ENCODE measurements at regions not wholly inside any gene's neighbourhood (a gene's known extent, or its start where the extent isn't known, plus 50 kb on each side); places are given as distances from the start of the nearest gene placed in this dataset.
A peak's percentile ranks its signal among the peaks of the same experiment; 100 is the strongest.
"Not testable (repeated sequence)": the region's sequence is repeated elsewhere in the genome, so short reads cannot be mapped to it uniquely, and the experiment has no call there.

GRCh38 chr5:177909261-177909660 lies 86.8 kb downstream of the PROP1 start:
- H3K4me3 ChIP-seq; H3K27ac ChIP-seq; DNase-seq; intact Hi-C loops (cut with DNase I); ATAC-seq; H3K4me1 ChIP-seq; H3K36me3 ChIP-seq (replicated peaks in 1 of 2; ENCODE audit: insufficient read depth in 1 of 2, low read depth in 2 of 2); H3K27me3 ChIP-seq; H3K9me3 ChIP-seq: not testable (repeated sequence)
- 57 to 84% methylated on average over 1 to 2 of the region's 2 CpGs for WGBS, 2 donors

GRCh38 chr5:177902806-177903205 lies 93.2 kb downstream of the PROP1 start:
- H3K9me3 ChIP-seq; H3K27ac ChIP-seq; H3K36me3 ChIP-seq (replicated peaks in 1 of 2; ENCODE audit: insufficient read depth in 1 of 2, low read depth in 2 of 2); H3K4me1 ChIP-seq; DNase-seq; intact Hi-C loops (cut with DNase I); H3K27me3 ChIP-seq; H3K4me3 ChIP-seq: not testable (repeated sequence)
- WGBS, 2 donors, result no CpG with 5 or more reads among the region's 3 CpGs
- peak; percentile 53 for ATAC-seq

- WGBS, 2 donors, result 97 to 100% methylated on average over 1 to 3 of the region's 6 CpGs
- H3K36me3 ChIP-seq (replicated peaks in 1 of 2; ENCODE audit: insufficient read depth in 1 of 2, low read depth in 2 of 2); H3K4me3 ChIP-seq; intact Hi-C loops (cut with DNase I); ATAC-seq; H3K4me1 ChIP-seq; H3K9me3 ChIP-seq; H3K27me3 ChIP-seq; H3K27ac ChIP-seq; DNase-seq: not testable (repeated sequence)
Measured at GRCh38 chr5:177900066-177900465, 96.0 kb downstream of the PROP1 start.

DNA sequence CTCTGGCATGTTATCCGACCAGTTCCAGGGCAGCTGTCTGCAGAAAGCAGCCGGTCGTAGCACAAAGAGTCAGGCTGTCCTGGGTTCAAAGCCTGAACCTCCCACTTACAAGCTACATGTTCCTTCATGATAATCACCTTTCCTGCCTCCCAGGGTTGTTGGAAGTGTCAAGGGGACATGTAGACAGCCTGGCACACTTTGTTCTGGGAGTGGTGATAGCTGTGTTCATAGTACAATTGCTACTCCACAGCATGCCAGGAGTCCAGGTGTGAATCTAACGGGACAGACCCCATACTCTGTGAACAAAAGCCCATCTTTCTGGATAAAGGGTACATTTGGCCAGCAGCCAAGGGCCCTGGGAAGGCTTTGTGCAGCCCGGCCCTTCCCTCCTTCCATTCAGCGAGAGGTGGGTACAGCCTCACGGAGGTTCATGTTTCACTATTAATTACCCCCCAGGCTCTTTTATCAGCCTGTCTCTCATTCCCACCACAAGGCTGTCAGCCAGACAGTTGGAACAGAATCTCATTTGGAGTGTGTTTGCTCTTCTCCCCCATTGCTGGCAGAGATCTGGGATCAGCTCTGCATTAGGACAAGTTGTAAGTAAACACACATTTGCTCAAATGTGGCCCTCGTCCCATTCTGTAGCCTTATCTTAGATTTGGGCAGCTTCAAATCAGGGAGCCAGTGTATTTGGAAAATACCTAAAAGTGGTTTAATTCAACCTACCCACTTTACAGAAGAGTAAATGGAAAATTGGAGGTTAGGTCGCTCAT lies 101.2 kb downstream of the PROP1 start:
- H3K4me1 ChIP-seq; H3K9me3 ChIP-seq; H3K4me3 ChIP-seq; H3K36me3 ChIP-seq (replicated peaks in 1 of 2; ENCODE audit: insufficient read depth in 1 of 2, low read depth in 2 of 2); intact Hi-C loops (cut with DNase I); H3K27me3 ChIP-seq; H3K27ac ChIP-seq: not testable (repeated sequence)
- WGBS, 2 donors, result 39% methylated on average over 2 of the region's 9 CpGs; no CpG with 5 or more reads in 1 of the 2 donors
- peak in 1 of 4 donors; percentile 5 for DNase-seq
- peak; percentile 73 for ATAC-seq

DNA sequence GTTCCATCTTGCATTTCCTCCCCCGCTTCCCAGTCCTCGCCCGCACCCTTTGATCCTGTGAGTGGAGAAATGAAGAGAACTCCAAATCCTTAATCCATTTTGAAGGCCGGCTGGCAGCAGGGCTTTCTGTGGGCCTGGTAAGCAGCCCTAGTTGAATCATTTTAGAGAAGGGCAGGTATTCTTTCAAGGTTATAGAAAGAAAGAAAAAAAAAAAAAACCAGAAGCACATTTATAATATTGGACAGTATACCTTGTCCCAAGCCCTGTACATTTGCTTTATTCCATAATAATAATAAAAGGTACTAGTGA lies 103.7 kb downstream of the PROP1 start:
- H3K27me3 ChIP-seq; intact Hi-C loops (cut with DNase I); H3K4me3 ChIP-seq; ATAC-seq; DNase-seq; H3K4me1 ChIP-seq; H3K9me3 ChIP-seq; H3K36me3 ChIP-seq (replicated peaks in 1 of 2; ENCODE audit: insufficient read depth in 1 of 2, low read depth in 2 of 2): not testable (repeated sequence)
- WGBS, 2 donors, result 80 to 95% methylated on average over 4 of the region's 4 CpGs
- peak overlapping the region in 1 of 4 donors; percentile 17 for H3K27ac ChIP-seq

DNA sequence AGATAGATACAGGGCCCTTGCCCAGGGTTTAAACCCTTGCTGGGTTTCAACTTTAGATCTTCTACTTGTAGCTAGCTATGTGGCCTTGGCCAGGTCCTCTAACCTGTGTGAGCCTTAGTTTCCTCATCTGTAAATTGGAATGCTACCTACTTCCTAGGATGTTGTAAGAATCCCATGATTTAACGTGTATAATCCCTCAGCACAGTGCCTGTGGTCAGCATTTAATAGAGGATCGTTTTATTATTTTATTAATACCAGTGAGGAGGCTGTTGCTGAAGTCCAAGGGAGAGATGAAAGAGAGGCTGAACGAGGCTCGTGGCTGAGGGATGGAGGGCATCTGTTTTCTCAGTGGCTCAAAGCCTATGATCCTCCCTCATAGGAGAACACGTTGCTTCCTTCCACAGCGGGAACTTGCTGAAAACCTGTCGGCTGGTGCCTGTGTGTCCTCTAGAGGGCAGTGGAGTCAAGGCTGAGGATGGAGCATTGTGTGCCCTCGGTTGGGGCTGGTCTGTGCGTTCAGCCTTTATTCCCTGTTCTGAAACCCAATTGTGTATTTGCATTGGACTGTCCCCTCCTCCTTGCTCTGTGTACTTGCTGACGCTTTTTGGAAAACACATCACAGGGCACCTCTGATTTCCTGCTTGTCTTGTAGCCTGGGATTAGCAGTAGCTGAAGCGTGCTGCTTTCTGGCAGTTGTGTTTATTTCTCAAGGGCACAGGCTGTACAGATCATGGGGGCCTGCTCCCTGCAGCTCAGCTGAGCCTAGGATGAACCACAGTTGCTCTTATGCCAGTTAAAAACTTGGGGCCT lies 104.3 kb downstream of the PROP1 start:
- ATAC-seq (peak; percentile 85), DNase-seq (peak; percentile 38 to 52 (median 50))
- 9 to 83% methylated on average over 1 to 8 of the region's 11 CpGs for WGBS, 2 donors
- H3K9me3 ChIP-seq; H3K36me3 ChIP-seq (replicated peaks in 1 of 2; ENCODE audit: insufficient read depth in 1 of 2, low read depth in 2 of 2); H3K4me3 ChIP-seq; H3K4me1 ChIP-seq; H3K27me3 ChIP-seq; intact Hi-C loops (cut with DNase I): not testable (repeated sequence)
- TF ChIP-seq CTCF (IDR thresholded peaks at IDR 0.05), result peak in 1 of 7 experiments; percentile 24
- peak overlapping the region in 2 of 4 donors; percentile 17 to 21 for H3K27ac ChIP-seq

GRCh38 chr5:177883295-177883694 lies 100.6 kb upstream of the FAM153A start:
- H3K27me3 ChIP-seq; H3K4me1 ChIP-seq; H3K36me3 ChIP-seq (replicated peaks in 1 of 2; ENCODE audit: insufficient read depth in 1 of 2, low read depth in 2 of 2); H3K4me3 ChIP-seq; H3K9me3 ChIP-seq; intact Hi-C loops (cut with DNase I); H3K27ac ChIP-seq; ATAC-seq; DNase-seq: not testable (repeated sequence)
- 80% methylated on average over 8 of the region's 8 CpGs for WGBS, 2 donors

DNA sequence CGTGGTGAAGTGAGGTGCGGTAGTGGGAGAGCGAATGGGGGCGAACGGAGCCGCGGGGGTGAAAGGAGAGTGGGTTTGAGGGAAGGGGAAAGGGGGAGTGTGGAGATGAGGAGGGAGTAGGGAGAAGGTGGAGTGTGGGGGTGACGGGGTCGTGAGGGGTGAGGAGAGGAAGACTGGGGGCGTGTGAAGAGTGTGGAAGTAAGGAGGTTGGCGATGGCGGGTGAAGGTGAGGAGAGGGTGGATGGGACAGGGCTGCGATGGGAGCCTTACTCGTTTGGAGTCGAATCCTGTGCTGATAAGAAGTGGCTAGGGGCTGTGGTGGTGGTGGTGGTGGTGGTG lies 93.2 kb upstream of the FAM153A start:
- DNase-seq; H3K27ac ChIP-seq; H3K4me1 ChIP-seq; intact Hi-C loops (cut with DNase I); H3K9me3 ChIP-seq; H3K36me3 ChIP-seq (replicated peaks in 1 of 2; ENCODE audit: insufficient read depth in 1 of 2, low read depth in 2 of 2); H3K27me3 ChIP-seq: not testable (repeated sequence)
- peak; percentile 21 for ATAC-seq
- WGBS, 2 donors, result 0 to 3% methylated on average over 5 to 6 of the region's 15 CpGs
- H3K4me3 ChIP-seq, result peak overlapping the region in 1 of 2 donors; percentile 43

GRCh38 chr5:177875013-177875899 lies 92.6 kb upstream of the FAM153A start:
- peak overlapping the region in 1 of 2 donors; percentile 43 for H3K4me3 ChIP-seq
- 0% methylated on average over 1 to 3 of the region's 56 CpGs for WGBS, 2 donors
- H3K36me3 ChIP-seq (replicated peaks in 1 of 2; ENCODE audit: insufficient read depth in 1 of 2, low read depth in 2 of 2); H3K27ac ChIP-seq; H3K27me3 ChIP-seq; H3K4me1 ChIP-seq; intact Hi-C loops (cut with DNase I); H3K9me3 ChIP-seq: not testable (repeated sequence)
- DNase-seq (peak in 1 of 4 donors; percentile 37), ATAC-seq (peak; percentile 88)

DNA sequence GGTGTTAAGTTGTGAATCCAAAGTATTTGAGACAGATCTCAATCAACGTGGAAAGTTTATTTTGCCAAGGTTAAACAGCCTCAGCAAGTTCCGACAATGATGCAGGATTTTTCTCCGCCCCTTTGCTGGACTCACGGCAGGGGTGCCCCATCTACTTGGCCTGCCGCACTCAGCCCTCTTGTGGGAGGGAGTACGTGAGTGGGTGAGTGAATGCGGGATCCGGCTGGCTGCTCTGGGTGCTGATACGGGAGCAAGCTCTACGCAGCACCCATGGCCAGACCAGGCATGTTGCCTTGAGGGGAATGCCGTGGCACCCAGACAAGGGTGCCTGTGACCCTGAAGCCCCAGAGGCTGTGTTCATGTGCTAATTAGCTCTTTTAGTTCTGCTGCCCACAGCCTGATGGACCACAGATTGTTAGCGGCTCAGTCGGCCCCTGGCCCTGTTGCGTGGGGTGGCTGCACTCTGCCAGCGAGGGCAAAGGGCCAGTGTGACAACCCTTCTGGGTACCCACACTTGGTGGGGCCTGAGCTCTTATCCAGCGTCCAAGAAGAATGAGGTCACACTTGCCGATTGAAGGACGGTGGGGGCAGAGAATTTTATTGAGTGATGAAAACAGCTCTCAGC lies 81.2 kb upstream of the FAM153A start:
- 100% methylated on average over 3 of the region's 18 CpGs; no CpG with 5 or more reads in 1 of the 2 donors for WGBS, 2 donors
- DNase-seq; intact Hi-C loops (cut with DNase I): not testable (repeated sequence)

More for the DNA sequence above, 81.2 kb upstream of the FAM153A start:
- H3K36me3 ChIP-seq (replicated peaks in 1 of 2; ENCODE audit: insufficient read depth in 1 of 2, low read depth in 2 of 2); H3K9me3 ChIP-seq; ATAC-seq; H3K27ac ChIP-seq; H3K4me3 ChIP-seq; H3K27me3 ChIP-seq; H3K4me1 ChIP-seq: not testable (repeated sequence)

All from body of pancreas (tissue), 4 donors.